ENCODE measurements at regions not wholly inside any gene's neighbourhood (a gene's known extent, or its start where the extent isn't known, plus 50 kb on each side); places are given as distances from the start of the nearest gene placed in this dataset.

DNA sequence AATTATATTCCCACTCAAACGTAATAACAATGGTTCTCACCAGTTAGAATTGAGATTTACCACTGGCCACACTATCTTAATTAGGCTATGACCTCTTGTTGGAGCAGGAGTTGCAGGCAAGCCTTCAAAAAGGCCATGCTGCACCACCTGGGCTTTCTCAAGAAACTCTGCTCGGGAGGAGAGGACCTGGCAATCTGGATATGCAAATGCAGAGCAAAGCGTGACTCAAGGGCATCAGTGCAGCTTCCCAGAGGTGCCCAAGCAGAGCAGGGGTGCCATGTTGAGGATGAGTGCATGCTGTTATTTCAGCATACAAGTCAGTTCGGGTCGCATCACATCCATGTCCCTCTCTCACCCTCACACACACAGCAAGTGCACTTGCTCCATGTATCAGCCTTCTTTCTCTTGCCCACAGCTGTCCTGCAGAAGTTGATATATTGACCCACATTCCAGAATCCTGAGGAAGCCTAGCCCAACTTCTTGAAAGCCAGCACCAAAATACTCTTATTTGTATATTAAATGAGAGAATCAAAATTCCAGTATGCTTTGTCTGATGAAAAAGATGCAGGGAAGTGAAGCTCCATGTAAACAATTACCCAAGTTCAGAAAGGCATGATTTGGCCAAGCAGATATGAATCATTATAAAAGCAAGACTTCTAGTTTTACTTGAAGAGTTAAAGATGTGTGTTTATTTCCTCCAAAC is 55.7 kb upstream of the IL6 start:
- Histone ChIP-seq H3K27ac (ENCODE audit: low read depth, low read length) (no peak overlapping the region), H3K4me1 (ENCODE audit: control insufficient read depth in 1 of 2, insufficient read depth in 2 of 2, low read length in 2 of 2) (peaks cover 0 to 26% of the 10 kb centered on the region in 2 experiments; a peak in 3 of 4 replicates), H2AFZ (ENCODE audit: low read depth, low read length, poor library complexity, severe bottlenecking) (no peak overlapping the region), H3K9ac (ENCODE audit: low read length) (no peak overlapping the region), H3K4me2 (ENCODE audit: low read length) (no peak overlapping the region), H3K4me3 (replicated peaks in 1 of 2; ENCODE audit: low read depth in 1 of 2, low read length in 2 of 2) (no peak overlapping the region), H3K9me3 (ENCODE audit: control insufficient read depth in 1 of 2, insufficient read depth in 1 of 2, low read depth in 1 of 2, low read length in 2 of 2) (no peaks in the 10 kb centered on the region), H3K27me3 (ENCODE audit: insufficient read depth, low read length) (no peaks in the 10 kb centered on the region), H4K20me1 (ENCODE audit: insufficient read depth) (no peaks in the 10 kb centered on the region), H3K79me2 (ENCODE audit: insufficient read depth, low read length) (no peaks in the 10 kb centered on the region), H3K9me2 (ENCODE audit: insufficient read depth) (no peaks in the 10 kb centered on the region), H3K36me3 (ENCODE audit: control insufficient read depth in 1 of 2, insufficient read depth in 2 of 2, low read length in 2 of 2) (no peaks in the 10 kb centered on the region)
- BruUV-seq (replicated peaks): no TSS peak
- ATAC-seq: no peak
- TF ChIP-seq SP1 (IDR thresholded peaks at IDR 0.05; ENCODE audit: low read depth) (no peak), JUND (IDR thresholded peaks at IDR 0.05) (no peak), ZFX (IDR thresholded peaks at IDR 0.05) (no peak), RAD21 (IDR thresholded peaks at IDR 0.05; ENCODE audit: low read depth) (no peak), ELF1 (IDR thresholded peaks at IDR 0.05; ENCODE audit: borderline replicate concordance, low read depth) (no peak), CEBPB (IDR thresholded peaks at IDR 0.05; ENCODE audit: low read depth) (no peak), SIN3A (IDR thresholded peaks at IDR 0.05; ENCODE audit: low read depth) (no peak), POLR2A (IDR thresholded peaks at IDR 0.05; ENCODE audit: borderline replicate concordance, extremely low read depth, insufficient read depth, insufficient read length) (no peak), EZH2 (IDR thresholded peaks at IDR 0.05) (no peak), CBX3 (IDR thresholded peaks at IDR 0.05; ENCODE audit: low read depth) (no peak)
- TF ChIP-seq, protein P1, sequence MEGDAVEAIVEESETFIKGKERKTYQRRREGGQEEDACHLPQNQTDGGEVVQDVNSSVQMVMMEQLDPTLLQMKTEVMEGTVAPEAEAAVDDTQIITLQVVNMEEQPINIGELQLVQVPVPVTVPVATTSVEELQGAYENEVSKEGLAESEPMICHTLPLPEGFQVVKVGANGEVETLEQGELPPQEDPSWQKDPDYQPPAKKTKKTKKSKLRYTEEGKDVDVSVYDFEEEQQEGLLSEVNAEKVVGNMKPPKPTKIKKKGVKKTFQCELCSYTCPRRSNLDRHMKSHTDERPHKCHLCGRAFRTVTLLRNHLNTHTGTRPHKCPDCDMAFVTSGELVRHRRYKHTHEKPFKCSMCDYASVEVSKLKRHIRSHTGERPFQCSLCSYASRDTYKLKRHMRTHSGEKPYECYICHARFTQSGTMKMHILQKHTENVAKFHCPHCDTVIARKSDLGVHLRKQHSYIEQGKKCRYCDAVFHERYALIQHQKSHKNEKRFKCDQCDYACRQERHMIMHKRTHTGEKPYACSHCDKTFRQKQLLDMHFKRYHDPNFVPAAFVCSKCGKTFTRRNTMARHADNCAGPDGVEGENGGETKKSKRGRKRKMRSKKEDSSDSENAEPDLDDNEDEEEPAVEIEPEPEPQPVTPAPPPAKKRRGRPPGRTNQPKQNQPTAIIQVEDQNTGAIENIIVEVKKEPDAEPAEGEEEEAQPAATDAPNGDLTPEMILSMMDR (IDR thresholded peaks at IDR 0.05 in 2 of 3, conservative IDR thresholded peaks at IDR 0.05 in 1 of 3; ENCODE audit: borderline replicate concordance in 1 of 3, insufficient read depth in 1 of 3, low read depth in 2 of 3, low read length in 2 of 3): no peak
- ChIA-PET POLR2A (no interaction called here), CTCF (interaction anchor here (3.5 kb wide), 1 partner anchor 10 kb away, joined by 13 read pairs; no protein-coding TSS in a partner anchor), RAD21 (ENCODE audit: low non-redundant PET in 1 of 2, low total read pairs in 2 of 2, uncharacterized antibody in 2 of 2, unreplicated experiment in 2 of 2) (interaction anchor here in 1 of 2 experiments (0.6 kb wide), 1 partner anchor 13 kb away, joined by 3 read pairs; no protein-coding TSS in a partner anchor)
- intact Hi-C loops (cut with micrococcal nuclease): no loop called here
- DNase-seq (ENCODE audit: low read depth, low spot score): no peak

Data from HCT116 (cell line).